Epithelial cell of proximal tubule (primary cell): ENCODE measurements at regions not wholly inside any gene's neighbourhood (a gene's known extent, or its start where the extent isn't known, plus 50 kb on each side); places are given as distances from the start of the nearest gene placed in this dataset.

ENCODE experiments used
- DNase-seq: peaks from one replicate; pipeline ENCODE4 v3.0.0-alpha.2; 2011; ENCODE audit warnings: low read depth
- H3K4me3 ChIP-seq: 2 replicates; pipeline ENCODE4 v1.5.1; 2011; ENCODE audit warnings: low read depth, mild to moderate bottlenecking, low read length
- TF ChIP-seq, protein P1 (sequence below): conservative IDR thresholded peaks from 2 replicates; pipeline ENCODE4 v1.5.1; 2012; ENCODE audit warnings: low read depth, mild to moderate bottlenecking, low read length

DNA sequence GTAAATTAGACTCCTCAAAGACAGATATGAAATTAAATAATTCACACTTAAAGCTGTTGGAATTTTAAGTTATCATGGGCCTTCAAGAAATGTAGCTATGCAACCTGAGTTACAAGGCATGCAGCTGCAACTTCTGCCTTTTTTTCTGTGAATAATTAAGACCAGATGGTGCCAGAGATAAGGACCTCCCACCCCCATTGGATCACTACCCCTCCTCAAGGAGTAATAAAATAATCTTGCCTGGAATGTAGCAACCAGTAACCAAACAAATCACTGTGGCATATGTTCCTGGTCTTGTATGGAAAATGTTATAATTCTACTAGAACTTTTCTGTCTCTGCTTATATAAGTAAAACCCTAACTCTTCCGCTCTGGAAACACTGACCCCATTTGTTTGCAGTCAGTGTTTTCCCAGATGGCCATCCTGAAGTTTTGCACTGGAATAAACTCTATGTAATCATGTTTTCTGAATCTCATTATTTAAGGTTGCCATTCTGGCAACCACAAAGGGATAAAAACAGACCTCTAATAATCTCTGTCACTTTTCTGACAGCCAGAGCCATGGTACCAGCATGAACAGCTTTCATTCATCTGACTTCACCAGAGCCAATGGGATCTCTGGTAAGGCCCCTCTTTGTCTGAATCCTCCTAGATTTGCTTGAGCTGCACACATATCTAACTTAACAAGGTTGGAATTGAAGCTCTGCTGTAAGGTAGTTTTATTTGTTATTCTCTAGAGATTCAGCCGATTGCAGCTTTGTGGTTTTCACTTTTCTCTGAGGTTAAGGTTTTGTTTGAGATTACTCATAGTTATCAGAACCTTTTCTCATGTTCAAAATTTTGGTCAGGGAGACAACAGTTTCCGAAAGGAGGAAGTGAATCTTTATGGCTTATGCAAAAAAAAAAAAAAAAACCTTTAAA, 274.6 kb downstream of the NAF1 start:
- no peak for DNase-seq
- H3K4me3 ChIP-seq, result no peak overlapping the region
- TF ChIP-seq, protein P1, sequence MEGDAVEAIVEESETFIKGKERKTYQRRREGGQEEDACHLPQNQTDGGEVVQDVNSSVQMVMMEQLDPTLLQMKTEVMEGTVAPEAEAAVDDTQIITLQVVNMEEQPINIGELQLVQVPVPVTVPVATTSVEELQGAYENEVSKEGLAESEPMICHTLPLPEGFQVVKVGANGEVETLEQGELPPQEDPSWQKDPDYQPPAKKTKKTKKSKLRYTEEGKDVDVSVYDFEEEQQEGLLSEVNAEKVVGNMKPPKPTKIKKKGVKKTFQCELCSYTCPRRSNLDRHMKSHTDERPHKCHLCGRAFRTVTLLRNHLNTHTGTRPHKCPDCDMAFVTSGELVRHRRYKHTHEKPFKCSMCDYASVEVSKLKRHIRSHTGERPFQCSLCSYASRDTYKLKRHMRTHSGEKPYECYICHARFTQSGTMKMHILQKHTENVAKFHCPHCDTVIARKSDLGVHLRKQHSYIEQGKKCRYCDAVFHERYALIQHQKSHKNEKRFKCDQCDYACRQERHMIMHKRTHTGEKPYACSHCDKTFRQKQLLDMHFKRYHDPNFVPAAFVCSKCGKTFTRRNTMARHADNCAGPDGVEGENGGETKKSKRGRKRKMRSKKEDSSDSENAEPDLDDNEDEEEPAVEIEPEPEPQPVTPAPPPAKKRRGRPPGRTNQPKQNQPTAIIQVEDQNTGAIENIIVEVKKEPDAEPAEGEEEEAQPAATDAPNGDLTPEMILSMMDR, result no peak

DNA sequence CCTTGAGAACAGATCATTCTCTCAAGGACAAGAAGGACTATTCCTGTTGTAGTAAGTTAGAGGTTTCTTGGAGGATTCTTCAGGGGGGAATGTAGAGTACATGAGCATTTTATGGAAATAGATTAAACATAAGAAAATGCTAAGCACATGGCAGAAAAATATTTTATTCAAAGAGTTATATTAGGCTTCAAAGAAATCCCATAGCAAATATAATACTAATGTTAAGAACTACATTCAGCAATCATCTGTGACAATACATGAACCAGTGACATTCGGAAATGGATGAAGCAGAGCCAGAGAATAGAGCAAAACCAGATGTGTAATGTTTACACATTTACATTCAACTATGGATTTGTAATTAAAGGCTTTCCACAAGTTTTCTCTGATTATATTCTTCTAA, 288.6 kb downstream of the NAF1 start:
- H3K4me3 ChIP-seq, result no peak overlapping the region
- no peak for DNase-seq
- TF ChIP-seq, protein P1, result no peak

DNA sequence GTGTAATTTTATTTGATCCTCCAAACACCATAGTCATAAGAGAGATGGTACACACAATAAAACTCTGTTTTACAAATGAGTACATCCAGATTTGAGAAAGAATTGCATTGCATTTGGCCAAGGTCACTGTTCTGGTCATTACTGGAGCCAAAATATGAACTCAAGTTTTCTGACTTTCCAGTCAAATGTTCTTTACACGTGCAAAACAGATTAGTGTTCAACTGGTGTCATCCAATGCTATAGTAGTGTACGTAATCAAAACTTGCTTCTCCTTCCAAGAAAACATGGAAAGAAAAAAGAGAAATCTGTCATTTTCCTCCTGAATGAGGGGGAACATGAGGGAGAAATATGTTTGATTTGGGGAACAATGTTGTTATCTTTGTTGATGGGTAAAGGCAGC, 291.9 kb downstream of the NAF1 start:
- no peak for DNase-seq
- H3K4me3 ChIP-seq, result no peak overlapping the region
- TF ChIP-seq, protein P1, result no peak

DNA sequence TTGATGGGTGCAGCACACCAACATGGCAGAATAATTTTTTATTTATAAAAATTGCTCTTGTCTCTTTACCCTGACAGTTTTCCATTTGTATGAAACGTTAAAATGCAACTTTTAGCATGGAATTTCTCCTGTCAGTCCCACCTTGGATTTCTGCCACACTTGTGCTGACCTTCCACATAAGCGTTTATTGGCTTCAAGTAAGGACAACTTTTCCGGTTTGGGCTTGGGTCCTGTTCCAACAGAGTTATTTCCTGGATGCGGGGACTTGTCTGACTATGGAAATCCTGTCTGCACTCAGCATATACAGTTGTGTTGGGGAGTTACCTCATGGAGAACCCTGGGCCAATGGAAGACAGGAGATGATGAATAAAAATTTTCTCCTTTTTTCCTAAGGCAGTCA, 294.7 kb downstream of the NAF1 start:
- TF ChIP-seq, protein P1, result no peak
- DNase-seq, result no peak
- H3K4me3 ChIP-seq, result no peak overlapping the region

DNA sequence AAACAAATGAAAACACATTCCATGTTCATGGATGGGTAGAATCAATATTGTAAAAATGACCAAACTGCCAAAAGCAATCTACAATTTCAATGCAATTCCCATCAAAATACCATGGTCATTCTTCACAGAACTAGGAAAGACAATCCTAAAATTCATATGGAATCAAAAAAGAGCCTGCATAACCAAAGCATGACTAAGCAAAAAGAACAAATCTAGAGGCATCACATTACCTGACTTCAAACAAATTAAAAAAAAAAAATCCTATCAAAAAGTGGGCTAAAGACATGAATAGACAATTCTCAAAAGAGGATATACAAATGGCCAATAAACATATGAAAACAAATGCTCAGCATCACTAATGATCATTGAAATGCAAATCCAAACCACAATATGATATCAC, 297.5 kb downstream of the NAF1 start:
- TF ChIP-seq, protein P1, result no peak
- no peak for DNase-seq
- no peak overlapping the region for H3K4me3 ChIP-seq

DNA sequence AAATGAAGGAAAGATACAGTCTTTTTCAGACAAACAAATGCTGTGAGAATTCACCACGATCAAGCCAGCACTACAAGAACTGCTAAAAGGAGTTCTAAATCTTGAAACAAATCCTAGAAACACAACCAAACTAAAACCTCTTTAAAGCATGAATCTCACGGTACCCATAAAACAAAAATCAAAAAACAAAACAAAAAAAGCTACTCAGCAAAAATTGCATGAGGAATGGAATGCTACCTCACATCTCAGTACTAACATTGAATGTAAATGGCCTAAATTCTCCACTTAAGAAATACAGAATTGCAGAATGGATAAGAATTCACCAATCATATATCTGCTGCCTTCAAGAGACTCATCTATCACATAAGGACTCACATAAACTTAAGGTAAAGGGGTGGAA, 300.1 kb downstream of the NAF1 start:
- TF ChIP-seq, protein P1, result no peak
- DNase-seq, result no peak
- H3K4me3 ChIP-seq, result no peak overlapping the region

DNA sequence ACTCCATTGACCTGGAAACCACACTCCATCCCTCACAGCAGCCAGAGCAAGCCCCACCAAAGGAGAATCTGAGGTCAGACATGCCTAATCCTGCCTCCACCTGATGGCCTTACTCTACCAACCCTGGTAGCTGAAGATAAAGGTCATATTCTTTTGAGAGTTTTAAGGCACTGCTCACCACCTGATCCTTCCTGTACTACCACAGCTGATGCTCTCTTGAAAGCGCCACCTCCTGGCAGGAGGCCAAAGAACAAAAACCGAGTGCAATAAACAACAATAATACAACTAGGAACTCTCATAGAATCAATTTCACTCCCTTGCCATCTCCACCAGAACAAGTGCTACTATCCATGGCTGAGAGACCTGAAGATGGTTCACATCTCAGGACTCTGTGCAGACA, 301.6 kb downstream of the NAF1 start:
- H3K4me3 ChIP-seq, result no peak overlapping the region
- no peak for DNase-seq
- TF ChIP-seq, protein P1, result no peak
